ENCODE measurements at regions not wholly inside any gene's neighbourhood (a gene's known extent, or its start where the extent isn't known, plus 50 kb on each side); places are given as distances from the start of the nearest gene placed in this dataset.

- no peak overlapping the region for H3K4me3 ChIP-seq
- intact Hi-C loops (cut with micrococcal nuclease) = no loop called here
Observed at GRCh38 chr2:4868466-4868865, 823.7 kb upstream of the SOX11 start.

GRCh38 chr2:4869154-4869553 lies 823.0 kb upstream of the SOX11 start:
- Histone ChIP-seq H3K27ac (replicated peaks) (no peak overlapping the region), H3K36me3 (no peaks in the 10 kb centered on the region), H3K9me3 (replicated peaks) (no peaks in the 10 kb centered on the region), H3K4me1 (no peaks in the 10 kb centered on the region), H3K4me3 (no peak overlapping the region), H3K27me3 (ENCODE audit: low read depth) (no peaks in the 10 kb centered on the region)
- no peak for DNase-seq
- intact Hi-C loops (cut with micrococcal nuclease) = no loop called here
- TF ChIP-seq, protein P1, sequence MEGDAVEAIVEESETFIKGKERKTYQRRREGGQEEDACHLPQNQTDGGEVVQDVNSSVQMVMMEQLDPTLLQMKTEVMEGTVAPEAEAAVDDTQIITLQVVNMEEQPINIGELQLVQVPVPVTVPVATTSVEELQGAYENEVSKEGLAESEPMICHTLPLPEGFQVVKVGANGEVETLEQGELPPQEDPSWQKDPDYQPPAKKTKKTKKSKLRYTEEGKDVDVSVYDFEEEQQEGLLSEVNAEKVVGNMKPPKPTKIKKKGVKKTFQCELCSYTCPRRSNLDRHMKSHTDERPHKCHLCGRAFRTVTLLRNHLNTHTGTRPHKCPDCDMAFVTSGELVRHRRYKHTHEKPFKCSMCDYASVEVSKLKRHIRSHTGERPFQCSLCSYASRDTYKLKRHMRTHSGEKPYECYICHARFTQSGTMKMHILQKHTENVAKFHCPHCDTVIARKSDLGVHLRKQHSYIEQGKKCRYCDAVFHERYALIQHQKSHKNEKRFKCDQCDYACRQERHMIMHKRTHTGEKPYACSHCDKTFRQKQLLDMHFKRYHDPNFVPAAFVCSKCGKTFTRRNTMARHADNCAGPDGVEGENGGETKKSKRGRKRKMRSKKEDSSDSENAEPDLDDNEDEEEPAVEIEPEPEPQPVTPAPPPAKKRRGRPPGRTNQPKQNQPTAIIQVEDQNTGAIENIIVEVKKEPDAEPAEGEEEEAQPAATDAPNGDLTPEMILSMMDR (IDR thresholded peaks at IDR 0.05; ENCODE audit: borderline replicate concordance) = no peak

More at GRCh38 chr2:4868466-4868865, 823.7 kb upstream of the SOX11 start:
- H3K9me3 ChIP-seq (replicated peaks) = no peaks in the 10 kb centered on the region
- H3K4me1 ChIP-seq = no peaks in the 10 kb centered on the region
- no peaks in the 10 kb centered on the region for H3K27me3 ChIP-seq (ENCODE audit: low read depth)
- TF ChIP-seq, protein P1 (IDR thresholded peaks at IDR 0.05; ENCODE audit: borderline replicate concordance) = no peak
- no peaks in the 10 kb centered on the region for H3K36me3 ChIP-seq
- no peak for DNase-seq
- no peak overlapping the region for H3K27ac ChIP-seq (replicated peaks)

GRCh38 chr2:4873364-4873763 lies 818.8 kb upstream of the SOX11 start:
- no peaks in the 10 kb centered on the region for H3K27me3 ChIP-seq (ENCODE audit: low read depth)
- no peaks in the 10 kb centered on the region for H3K4me1 ChIP-seq
- DNase-seq = no peak
- H3K27ac ChIP-seq (replicated peaks) = no peak overlapping the region
- no peak overlapping the region for H3K4me3 ChIP-seq
- intact Hi-C loops (cut with micrococcal nuclease) = no loop called here
- TF ChIP-seq, protein P1 (IDR thresholded peaks at IDR 0.05; ENCODE audit: borderline replicate concordance) = no peak
- H3K36me3 ChIP-seq = no peaks in the 10 kb centered on the region
- H3K9me3 ChIP-seq (replicated peaks) = no peaks in the 10 kb centered on the region

DNA sequence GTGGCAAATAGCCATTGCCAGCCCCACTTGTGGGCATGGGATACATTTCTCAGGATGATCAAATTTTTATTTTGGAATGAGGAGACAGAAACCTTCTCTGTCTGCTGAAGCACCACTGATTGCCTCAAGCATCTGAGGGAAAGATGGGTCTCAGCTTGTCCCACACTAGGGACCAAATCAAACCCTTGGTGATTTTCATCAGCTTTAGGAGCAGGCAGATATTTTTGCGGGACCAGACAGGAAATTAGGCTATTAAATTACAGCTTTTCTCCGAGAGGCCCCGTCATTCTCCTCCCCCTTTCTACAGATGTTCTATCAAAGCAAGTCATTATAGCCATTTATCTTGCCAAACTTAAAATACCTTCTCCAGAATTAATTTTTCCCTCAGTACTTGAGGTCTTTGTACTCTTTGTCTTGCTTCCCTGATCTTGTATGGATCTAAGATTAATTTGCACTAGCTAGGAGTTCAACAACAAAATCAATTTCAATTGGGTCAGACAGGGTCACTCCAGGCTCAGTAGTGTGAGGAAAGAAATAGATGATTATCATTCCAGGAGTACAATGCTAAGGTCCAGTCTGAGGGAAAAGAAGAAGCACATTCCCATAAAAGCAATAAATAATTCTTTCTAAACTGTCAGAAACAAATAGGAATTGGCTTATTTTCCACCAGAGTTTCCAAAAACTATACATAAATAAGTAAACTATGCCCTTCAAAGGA lies 818.1 kb upstream of the SOX11 start:
- DNase-seq = no peak
- Histone ChIP-seq H3K27me3 (ENCODE audit: low read depth) (no peaks in the 10 kb centered on the region), H3K4me1 (no peaks in the 10 kb centered on the region), H3K4me3 (no peak overlapping the region), H3K9me3 (replicated peaks) (no peaks in the 10 kb centered on the region), H3K27ac (replicated peaks) (no peak overlapping the region), H3K36me3 (no peaks in the 10 kb centered on the region)
- TF ChIP-seq, protein P1 (IDR thresholded peaks at IDR 0.05; ENCODE audit: borderline replicate concordance) = no peak
- intact Hi-C loops (cut with micrococcal nuclease) = no loop called here

- TF ChIP-seq, protein P1 (IDR thresholded peaks at IDR 0.05; ENCODE audit: borderline replicate concordance) = no peak
- H3K4me3 ChIP-seq = no peak overlapping the region
- H3K27me3 ChIP-seq (ENCODE audit: low read depth) = no peaks in the 10 kb centered on the region
- H3K36me3 ChIP-seq = no peaks in the 10 kb centered on the region
- no peak overlapping the region for H3K27ac ChIP-seq (replicated peaks)
- H3K9me3 ChIP-seq (replicated peaks) = peaks cover 15% of the 10 kb centered on the region
- no peaks in the 10 kb centered on the region for H3K4me1 ChIP-seq
- DNase-seq = no peak
- intact Hi-C loops (cut with micrococcal nuclease) = no loop called here
Observed at GRCh38 chr2:4882421-4882820, 809.8 kb upstream of the SOX11 start.

Data from left ventricle myocardium inferior (tissue), 1 donor.